T-helper 2 cell treated with Interferon-gamma antibody and Interleukin-4, amounts not matched to agents 100 ng/mL and 5 ng/mL, for 36 hours (primary cell): ENCODE measurements at regions not wholly inside any gene's neighbourhood (a gene's known extent, or its start where the extent isn't known, plus 50 kb on each side); places are given as distances from the start of the nearest gene placed in this dataset.

ENCODE experiments used
- intact Hi-C: fragments of 100-400 bp; cut with micrococcal nuclease; formaldehyde crosslinking; loops from one replicate; pipeline ENCODE4 v1.15.1; 2023

DNA sequence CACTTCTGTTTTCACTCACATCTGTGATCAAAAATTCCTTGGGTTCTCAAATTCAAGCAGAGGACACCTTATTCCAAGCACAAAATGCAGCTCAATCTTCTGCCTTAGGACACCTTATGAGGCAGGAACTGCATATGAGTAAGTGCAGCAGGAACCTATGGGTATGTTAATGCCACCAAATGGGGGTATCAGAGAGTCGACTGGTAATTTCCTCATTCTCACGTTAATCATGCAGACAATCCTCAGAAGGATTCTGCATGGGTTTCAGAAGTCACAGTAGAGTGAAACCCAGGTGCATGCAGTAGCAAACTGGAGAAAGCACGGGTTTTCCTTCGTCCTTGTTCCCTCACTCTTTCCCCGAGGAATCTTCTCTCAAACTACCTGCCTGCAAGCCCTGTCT, 452.8 kb downstream of the CBLN2 start:
- intact Hi-C loops = no loop called here

DNA sequence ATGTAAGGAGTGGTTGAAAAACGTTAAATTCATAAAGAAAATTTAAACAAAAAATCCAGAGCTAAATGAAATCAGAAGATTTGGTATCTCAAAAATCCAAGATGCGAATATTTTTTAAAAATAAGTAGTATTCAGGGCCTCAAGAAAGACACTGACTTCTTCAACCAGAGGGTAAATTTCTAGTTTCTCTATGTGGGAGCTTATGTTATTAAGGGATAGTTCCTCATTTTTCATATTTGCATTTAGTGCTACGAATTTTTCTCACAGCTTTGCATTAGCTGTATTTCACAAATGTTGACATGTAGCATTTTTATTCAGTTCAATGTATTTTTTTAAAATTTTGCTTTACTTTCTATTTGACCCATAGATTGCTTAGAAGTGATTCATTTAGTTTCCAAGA, 454.7 kb downstream of the CBLN2 start:
- intact Hi-C loops = loop anchor here (5.0 kb wide), 1 partner anchor 1597 kb away; no protein-coding TSS in a partner anchor

DNA sequence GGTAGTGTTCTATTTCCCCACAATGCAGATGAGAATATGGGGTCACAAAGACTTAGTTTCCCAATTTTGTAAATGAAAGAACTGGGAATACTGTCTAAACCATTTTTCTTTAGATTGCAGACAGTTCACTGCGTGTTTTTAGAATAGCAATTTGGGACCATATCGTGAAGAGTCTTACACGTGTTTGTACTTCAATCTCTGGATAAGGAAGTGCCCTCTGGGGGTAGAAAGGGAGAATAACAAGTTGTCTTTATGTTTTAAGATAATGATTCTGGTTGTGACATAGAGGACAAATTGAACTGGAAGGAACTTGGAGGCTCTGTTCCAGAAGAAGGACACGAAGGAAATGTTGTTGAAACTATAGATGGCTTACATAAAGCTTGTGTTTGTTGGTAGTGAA, 457.7 kb downstream of the CBLN2 start:
- intact Hi-C loops = loop anchor here (5.0 kb wide), 1 partner anchor 1594 kb away; no protein-coding TSS in a partner anchor

DNA sequence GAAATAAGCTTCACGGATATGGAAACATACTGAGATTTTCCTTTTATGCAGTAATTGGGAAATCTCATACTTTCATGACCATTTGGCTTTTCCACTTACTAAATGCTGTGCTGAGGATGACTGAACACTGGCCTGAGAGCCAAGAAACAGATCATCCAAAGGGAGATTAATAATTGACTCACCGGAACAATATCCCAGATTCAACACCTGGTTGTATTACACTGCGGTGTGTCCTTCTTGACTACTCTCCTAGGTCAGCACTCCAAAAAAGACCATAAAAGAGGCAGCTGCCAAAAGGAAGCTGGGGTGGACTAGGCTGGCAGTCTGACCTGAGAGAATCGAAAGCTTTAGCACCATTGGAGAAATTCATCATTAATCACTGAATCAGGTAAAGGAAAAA, 469.1 kb downstream of the CBLN2 start:
- intact Hi-C loops = no loop called here

DNA sequence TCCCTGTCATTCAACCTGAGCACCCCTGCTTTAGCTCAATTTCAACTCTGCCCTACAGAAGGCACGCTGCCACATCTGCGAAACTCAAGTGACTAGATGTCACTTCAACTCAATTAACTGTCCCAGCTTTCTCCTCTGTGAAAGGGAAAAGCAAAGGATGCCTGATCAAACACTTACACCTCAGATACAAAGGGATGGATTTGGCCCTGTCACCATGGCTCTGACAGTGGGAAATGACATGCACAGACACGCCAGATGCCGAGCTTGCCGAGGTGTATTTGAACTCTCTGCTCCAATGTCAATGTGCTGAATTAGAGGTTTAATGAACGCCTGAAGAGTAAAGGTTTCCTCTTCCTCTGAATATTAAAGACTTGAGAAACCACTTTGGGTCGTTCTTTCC, 481.1 kb downstream of the CBLN2 start:
- intact Hi-C loops = no loop called here

DNA sequence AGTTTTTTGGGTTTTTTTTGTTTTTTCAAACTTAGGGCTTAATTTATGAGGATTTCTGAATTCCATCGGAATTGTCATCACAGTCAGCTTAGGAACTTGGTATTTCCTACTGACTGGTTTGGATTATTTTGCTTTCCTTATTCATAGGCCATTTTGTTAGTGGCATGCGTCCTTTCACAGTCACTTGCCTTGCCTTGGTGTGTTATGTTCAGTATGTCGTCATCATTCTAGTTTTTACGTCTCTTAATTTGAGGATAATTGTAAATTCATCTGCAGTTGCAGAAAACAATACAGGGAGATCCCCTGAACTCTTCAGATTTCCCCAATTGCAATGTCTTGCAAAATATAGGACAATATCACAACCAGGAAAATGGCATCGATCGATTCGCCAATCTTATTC, 485.3 kb downstream of the CBLN2 start:
- intact Hi-C loops = no loop called here

DNA sequence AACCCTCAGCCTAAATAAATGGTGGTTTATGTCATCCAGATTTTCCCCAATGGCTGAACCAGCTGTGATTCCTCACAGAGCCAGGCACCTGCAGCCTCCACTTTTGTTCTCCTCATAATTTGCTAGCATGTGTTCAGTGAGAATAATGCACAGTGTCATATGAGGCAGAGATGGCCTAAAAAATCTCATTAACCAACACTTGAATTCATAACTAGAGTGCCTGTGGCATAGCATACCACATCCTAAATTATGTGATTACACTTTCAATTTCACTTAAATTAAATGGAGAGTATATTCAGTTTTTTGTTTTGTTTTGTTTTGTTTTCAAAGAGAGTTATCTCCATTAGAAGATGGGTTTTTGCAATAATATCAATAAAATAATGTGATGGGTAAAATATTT, 488.0 kb downstream of the CBLN2 start:
- intact Hi-C loops = no loop called here

DNA sequence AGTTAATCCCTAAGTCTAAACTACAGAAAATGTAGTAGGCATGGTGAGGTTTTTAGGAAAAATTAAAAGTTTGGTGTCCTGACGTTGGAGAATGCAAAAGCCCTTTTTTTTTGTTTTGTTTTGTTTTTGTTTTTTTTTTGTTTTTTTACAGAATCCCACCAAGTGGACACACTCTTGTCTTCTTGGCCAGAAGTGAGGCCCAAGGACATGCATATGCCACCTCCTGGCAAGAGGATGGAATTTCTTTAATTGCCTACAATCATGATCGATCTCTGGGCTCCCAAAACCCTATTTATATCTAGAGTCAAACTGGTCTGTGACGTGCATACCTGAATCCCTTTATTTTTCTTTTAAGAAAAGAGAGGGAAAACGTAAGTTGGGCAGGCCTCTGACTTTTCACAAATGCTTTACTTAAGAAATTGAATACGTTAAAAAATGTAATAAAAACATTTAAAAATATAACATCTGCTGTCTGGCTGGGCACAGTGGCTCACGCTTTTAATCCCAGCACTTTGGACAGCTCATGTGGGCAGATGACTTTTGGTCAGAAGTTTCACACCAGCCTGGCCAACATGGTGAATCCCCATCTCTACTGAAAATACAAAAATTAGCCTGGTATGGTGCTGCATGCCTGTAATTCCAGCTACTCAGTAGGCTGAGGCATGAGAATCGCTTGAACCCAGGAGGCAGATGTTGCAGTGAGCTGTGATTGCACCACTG, 502.7 kb downstream of the CBLN2 start:
- intact Hi-C loops = no loop called here

DNA sequence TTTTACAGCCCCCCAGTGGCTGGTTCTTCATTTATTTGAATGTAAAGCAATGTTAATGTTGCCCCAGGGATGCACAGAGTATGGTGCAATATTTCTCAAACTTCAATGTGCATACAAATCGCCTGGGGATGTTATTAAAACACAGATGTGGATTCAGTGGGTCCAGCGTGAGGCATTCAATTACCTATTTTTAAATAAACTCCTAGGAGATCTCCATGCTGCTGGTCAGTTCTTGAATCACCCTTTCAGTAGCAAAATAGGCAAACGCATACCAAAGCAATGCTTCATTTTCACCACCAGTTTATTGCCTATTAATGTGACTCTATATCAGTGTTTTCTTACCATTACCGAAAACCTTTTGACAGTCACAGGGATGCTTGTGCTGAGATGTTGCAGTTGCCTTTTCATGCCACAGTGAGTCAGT, 530.7 kb downstream of the CBLN2 start:
- intact Hi-C loops = no loop called here

DNA sequence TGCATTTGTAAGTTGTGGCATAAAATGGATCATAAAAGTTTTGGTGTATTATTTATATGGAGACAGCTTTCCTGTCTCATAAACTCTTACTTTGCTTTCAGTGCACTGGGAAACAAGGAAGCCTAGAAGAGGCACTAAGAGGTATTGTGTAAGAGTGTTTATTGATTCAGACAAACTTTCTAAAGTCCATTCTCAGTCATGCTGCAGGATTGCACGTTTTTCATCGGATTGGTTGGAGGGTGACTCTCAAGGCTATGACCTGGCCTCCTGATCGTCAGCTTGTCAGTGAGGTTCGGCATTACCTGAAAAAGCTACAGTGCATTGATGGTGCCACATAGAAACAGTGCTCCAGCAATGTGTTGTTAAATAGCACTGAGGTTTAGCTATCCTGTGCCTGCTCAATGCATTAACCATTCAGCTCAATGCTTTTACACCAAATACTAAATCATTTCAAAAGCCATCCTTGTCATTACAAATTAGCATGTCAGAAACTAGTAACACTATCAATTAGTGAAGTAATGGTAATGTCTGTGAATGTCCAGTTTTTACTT, 545.5 kb downstream of the CBLN2 start:
- intact Hi-C loops = no loop called here

DNA sequence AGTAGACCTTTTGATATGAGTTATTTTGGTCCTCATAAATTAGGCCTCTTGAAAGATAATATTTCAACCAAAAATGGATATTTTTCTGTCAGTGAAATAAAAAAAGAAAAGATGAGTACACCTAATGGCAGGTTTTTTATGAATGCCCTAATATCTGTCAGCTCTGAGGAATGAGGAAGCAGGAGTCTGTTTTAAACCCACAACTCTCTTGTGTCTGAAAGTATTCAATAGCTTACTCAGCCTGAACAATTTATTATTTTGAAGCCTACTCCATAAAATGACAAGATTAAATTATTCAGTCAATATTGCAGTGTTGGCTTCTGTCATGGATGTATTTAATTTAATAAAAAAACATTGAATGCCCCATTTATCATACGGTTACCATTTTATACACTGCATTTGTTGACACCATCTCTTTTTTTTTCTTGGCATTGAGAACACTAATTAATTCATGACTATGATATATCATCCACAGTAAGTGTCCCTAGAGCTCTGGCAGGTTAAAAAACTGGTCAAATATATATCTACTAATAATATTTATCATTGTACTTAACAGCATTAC, 548.2 kb downstream of the CBLN2 start:
- intact Hi-C loops = no loop called here

DNA sequence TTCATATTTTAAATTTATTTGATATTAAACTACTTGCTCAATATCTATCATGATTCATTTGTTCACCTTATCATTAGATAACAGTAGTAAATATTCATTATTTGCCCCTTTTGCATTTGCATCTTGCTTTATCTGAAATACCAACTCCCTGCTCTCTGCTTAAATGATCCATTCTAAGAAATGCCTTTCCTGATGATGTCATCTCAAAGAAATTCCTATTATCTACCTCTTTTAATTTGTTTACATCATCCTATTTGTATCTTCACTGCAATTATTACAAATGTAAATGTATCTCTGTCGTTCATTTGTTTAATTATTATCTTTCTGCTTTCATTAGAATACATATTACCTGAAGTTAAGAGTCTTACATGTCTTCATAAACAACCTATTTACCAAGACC, 549.9 kb downstream of the CBLN2 start:
- intact Hi-C loops = no loop called here

DNA sequence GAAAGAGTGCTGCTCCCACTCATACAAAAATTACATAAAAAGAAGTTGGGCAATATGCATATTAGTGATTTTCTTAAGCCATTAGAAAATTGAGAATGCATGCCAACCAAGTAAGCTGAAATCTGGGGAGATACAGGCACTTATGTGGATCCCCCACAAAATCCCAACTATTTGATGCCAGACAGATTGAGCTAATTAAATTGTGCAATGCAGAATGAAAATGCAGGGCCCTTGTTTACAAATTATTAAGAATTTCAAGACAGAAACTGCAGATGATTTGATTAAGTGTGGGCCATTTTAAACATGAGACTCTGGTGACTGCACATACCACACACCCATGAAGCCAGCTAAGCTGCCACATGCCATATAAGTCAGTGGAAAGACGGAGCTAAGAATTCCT, 554.5 kb downstream of the CBLN2 start:
- intact Hi-C loops = no loop called here

DNA sequence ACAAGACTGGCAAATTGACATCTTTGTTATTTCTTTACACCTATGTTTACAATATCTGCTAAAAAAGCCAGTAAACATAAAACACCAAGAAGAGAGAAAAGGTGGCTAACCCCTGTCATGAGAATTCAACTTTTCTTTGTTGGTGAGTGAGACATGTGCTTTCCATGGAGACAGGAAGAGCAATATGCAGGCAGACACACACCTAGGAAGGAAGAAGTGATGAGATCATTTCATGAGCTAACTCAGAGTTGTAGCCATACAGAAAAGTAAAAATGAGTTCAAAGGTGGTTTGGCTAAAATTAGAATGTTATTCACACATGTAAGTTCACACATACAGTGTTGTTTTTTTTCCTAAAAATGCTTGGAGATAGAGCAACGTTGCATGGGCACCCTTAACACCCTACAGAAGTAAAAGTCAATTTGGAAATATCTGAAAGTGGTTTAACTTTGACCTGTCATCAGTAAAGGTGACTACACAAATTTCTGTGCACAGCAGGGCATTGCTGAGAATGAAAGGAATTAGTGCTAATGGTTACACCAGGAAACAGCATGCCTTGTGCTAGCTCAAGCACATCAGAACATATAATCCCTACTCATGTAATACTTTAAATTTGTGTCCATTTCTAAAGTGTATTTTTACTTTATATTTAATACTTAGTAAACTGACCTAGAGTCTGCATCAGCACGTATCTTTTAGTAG, 557.6 kb downstream of the CBLN2 start:
- intact Hi-C loops = no loop called here

DNA sequence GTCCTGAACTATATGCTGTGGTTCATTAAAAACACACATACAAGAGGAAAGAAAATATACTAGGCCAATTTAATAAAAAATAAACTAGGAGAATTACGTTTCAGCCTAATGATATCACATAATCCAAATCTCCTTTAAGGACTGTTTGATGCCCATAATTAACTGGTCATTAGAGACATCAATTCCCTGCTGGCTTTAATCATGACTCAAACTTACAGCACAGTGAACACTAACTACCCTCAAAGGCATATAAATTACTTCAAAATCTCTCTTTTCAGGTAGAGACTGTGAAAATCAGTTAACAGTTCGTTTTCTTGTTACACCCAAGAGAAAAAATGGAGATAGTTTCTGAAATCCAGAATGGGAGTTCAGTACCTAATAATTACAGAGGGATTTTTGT, 567.4 kb downstream of the CBLN2 start:
- intact Hi-C loops = no loop called here

DNA sequence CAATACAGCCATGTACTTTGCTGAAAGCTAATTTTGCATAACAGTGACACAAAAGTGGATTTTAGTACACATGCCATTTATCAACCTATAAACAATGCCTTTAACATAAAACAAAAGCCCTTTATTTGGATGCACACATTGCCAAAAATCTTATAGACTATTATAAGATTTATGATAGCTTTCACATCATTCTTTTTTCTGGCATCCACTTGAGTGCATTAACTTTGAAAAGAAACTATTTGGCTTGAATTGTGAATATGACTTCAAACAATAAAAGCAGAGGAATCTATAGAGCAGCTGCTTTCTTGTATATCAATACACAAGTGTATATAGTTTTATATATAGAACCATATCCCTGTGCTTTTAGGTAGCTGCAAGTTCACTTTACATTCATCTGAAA, 577.4 kb downstream of the CBLN2 start:
- intact Hi-C loops = no loop called here

DNA sequence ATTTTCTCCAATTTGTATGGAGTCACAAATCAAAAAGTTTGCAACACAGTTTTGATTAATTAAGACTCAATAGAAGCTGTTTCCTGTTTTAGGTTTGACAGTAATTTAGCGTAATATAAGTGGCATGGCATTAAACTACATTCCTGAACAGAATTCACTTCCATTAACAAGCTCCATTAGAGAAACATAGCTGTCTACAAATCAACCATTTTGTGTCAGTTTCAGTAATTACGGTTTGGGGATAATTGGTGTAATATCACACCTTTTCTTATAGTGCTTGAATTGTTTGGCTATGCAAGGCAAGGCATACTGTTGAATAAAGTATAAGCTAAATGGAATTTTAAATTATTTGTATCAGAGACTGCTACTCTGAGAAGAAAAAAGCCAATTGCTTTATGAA, 585.5 kb downstream of the CBLN2 start:
- intact Hi-C loops = no loop called here

DNA sequence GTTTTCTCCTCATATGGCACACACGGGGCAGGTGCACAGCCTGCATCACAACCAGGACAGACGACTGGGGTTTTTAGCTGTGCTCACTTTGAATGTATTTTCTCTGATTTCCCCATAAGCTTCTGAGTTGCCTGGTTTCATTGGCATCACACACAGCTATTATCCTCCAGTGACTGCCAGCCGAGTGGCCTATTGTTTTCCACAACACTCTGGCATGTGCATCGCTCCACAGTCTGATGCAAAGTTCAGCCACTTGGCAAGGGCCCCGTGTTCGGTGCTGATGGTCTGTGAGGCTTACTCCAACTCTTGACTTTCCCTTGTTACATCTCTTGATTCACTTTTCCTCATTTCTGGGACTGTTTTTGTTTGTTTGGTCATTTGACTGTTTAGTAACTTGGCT, 593.1 kb downstream of the CBLN2 start:
- intact Hi-C loops = no loop called here

DNA sequence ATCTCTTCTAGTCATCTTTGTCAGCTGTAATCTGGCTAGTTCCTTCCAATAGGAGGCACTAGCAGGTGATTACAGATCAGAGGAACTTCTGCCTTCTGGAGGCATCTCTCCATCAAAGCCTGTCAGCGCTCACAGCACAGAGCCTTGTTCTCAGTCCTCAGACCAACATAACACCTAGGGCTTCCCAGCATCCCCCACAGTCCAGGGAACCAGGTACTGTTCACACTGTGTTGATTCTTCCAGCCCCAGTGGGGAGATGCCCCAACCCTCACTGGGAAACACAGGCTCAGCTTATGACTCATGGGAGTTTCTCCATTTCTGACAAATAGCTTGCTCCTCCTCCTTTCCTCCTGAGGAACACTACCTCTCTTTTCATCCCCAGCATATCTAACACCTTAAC, 601.7 kb downstream of the CBLN2 start:
- intact Hi-C loops = no loop called here

DNA sequence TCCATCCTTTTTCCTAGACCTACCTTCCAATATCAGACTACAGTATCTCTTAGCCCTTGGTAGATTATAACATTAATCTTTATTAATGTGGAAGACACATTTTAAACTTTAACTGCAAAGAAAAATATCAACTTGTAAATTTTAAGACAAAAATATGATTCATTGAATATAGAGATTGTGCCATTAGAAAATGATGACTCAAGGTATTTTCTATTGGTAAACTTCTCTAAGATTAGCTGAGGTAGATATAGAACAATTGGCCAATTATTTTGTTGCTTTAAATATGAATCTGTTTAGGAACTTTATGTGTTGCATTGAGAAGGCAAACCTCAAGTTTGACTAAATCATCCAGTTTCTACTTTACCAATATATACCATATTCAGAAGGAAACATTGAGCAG, 604.7 kb downstream of the CBLN2 start:
- intact Hi-C loops = no loop called here

DNA sequence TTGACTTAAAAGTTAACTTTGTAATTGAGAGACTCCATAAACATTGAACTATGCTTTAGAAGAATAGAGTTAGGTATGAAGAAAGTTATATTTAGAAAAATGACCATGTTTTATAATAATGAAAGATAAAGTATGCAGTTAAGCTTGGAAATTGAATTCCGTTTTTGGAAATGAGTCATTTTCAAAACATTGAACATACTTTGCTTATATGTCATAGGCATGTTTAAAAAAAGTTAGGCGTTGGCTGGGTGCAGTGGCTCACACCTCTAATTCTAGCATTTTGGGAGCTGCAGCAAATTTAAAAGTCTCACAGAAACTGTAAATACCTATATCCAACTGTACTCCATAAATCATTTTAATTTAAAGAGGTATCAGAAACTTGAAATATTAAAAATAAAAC, 607.4 kb downstream of the CBLN2 start:
- intact Hi-C loops = no loop called here

DNA sequence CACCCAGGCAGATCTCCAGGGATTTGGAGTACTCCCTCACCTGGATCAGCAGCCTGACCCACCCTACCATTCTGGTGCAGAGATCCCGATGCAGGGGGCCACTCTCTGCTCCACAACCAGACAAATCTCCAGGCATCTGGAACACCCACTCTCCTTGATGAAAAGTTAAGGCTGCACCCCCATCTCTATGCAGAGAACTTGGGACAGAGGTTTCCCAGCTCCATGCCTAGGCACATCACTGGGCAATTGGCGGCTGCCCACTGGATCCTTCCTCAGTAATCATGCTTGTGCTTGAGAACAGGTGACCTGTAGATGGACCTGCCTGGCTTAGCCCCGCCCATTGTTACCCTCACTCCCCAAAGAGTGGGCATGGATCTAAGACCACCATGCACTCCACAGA, 624.9 kb downstream of the CBLN2 start:
- intact Hi-C loops = no loop called here

DNA sequence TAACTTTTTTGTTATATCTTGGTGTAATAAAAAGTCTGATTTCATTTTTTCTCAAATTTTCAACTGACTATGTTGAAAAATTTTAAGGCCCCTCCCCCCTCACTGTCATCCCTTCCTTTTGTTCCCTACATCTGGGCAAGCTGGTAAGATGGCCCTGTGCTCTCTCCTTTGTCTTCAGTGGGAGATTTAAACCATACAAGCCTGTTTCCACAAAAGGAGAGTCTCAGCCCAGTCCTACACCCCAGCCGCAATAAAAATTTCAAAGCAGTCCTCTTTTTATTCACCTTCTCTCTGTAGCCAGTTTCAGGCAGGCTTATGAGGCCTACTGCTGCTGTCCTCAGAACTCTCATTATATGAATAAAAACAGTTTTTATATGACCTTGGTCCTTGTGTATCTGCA, 630.5 kb downstream of the CBLN2 start:
- intact Hi-C loops = no loop called here
